HG02885 (cell line): ENCODE measurements at regions not wholly inside any gene's neighbourhood (a gene's known extent, or its start where the extent isn't known, plus 50 kb on each side); places are given as distances from the start of the nearest gene placed in this dataset.

Experiments
- ATAC-seq: cut with Tn5 transposase; IDR thresholded peaks from one replicate; pipeline ENCODE4 v1.9.1; 2021; ENCODE audit warnings: mild to moderate bottlenecking; ENCODE audit not compliant: unreplicated experiment, poor library complexity

DNA sequence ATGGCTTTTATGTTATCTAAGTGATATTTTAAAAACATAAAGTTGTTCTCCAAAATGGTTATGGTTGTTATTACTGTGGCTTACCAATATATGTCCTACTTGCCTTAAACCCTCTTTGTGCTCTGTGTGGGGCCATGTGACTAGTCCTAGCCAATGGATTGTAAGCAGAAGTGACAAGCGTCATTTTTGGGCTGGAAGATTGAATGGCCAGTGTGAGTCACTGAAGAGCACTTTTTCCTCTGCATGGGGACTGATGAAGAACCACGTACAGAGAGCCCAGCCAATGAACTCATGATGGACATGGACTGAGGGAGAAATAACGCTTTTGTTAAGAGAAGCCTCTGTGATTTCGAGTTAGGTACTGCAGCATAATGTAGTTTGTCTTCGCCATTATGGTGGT, 332.7 kb downstream of the EDEM1 start:
- no peak for ATAC-seq

DNA sequence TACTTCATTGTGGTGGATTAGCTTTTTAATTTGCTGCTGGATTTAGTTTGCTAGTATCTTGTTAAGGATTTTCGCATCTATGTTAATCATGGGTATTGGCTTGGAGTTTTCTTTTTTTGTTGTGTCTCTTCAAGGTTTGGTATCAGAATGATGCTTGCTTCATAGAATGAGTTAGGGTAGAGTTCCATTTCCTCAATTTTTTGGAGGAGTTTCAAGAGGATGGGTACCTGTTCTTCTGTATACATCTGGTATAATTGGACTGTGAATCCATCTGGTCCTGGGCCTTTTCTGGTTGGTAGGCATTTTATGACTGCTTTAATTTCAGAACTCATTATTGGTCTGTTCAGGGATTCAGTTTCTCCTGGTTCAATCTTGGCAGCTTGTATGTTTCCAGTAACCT, 335.6 kb downstream of the EDEM1 start:
- no peak for ATAC-seq

DNA sequence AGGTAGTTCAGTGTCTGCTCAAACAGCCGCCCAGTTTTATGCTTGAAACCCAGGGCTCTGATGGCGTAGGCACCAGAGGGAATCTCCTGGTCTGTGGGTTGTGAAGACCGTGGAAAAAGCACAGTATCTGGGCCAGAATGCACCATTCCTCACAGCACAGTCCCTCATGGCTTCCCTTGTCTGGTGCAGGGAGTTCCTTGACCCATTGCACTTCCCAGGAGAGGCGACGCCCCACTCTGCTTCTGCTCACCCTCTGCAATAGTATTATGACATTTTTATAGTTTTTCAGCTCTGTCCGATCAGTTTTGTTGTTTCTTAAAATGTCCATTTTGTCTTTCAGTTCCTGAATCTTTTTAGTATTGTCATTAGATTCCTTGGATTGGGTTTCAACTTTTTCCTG, 343.5 kb downstream of the EDEM1 start:
- no peak for ATAC-seq

DNA sequence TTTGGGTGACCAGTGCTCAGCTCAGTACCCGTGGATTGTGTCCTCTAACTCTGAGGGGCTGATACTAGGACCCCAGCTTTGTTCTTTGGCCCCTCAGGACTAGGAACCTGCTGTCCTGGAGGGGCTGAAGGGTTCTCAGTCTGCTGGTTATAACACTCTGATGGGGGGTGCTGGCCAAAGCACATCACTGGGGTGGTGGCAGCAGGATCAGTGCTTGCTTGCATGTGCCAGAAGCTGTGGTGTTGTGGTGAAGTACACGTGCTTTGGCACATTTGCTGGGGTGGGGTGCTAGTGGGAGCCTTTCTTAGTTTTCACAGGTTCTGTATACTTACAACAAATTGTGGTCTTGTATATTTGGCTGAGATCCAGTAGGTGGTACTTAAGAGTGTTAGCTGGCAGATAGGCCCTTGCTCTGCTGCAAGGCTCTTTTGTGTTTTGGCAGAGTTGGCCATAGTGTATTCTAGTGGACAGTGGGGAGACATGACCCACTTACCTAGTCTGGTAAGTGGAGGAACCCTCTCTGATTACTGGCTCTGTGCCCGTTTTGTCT, 344.3 kb downstream of the EDEM1 start:
- ATAC-seq = no peak

DNA sequence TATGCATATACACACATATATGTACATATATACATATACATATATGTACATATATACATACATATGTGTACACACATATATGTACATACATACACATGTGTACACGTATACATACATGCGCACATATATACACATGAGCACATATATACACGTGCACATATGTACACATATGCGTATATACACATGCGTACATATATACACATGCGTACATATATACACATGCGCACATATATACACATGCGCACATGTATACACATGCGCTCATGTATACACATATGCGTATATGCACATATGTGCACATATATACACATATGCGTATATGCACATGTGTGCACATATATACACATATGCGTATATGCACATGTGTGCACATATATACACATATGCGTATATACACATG, 353.0 kb downstream of the EDEM1 start:
- ATAC-seq = no peak

DNA sequence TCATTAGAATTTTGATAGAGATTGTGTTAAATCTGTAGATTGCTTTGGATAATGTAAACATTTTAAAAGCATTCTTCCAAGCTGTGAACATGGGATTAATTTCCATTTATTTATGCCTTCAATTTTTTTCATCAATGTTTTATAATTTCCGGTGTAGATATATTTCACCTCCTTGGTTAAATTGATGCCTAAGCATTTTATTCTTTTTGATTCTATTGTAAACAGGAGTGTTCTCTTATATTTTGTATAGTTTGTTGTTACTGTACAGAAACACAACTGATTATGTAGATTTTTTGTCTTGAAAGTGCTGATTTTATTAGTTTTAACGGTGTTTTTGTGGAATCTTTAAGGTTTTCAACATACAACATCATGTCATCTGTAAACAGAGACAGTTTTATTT, 355.0 kb downstream of the EDEM1 start:
- ATAC-seq = no peak

DNA sequence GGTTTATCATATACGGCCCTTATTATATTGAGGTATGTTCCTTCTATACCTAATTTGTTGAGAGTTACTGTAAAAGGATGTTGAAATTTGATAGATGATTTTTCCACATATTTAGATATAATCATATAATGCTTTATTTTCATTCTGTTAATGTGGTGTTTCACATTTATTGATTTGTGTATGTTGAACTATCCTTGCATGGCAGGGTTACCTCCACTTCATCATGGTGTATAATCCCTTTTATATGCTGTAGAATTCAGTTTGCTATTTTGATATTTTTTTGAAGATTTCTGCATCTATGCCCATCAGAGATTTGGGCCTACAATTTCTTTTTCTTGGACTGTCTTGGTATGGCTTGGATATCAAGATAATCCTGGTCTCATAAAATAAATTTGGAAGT, 355.5 kb downstream of the EDEM1 start:
- no peak for ATAC-seq

DNA sequence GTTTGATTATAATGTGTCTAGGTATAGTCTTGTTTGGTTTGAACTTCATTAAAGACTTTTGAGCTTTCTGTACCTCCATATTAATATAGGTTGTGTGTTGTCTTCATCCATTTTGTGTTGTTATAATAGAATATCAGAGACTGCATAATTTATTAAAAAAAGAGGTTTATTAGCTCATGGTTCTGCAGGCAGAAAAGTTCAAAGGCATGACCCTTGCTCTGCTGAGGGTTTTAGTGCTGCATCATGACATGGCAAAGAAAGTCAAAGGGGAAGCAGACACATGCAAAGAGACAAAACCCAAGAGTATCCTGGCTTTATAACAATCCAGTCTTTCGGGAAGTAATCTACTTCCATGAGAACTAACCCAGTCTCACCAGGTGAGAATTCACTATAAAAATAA, 358.2 kb downstream of the EDEM1 start:
- ATAC-seq = no peak

DNA sequence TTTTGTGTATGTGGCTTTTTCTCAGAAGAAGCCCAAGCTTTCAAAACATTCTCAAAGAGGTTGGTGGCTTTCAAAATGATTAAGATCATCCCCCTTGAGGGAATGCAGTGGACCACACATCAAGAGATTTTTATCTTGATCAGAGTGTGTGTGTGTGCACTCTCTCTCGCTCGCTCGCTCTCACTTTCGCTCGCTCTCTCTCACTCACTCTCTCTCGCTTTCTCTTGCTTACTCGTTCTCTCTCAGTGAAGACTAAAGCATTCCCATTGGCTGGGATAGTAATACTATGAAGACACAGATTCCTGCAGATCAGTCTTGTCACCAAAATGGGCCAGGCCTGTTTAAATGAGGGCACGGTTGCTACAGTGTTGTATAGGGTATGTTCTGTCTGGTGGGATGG, 365.7 kb downstream of the EDEM1 start:
- ATAC-seq = no peak

DNA sequence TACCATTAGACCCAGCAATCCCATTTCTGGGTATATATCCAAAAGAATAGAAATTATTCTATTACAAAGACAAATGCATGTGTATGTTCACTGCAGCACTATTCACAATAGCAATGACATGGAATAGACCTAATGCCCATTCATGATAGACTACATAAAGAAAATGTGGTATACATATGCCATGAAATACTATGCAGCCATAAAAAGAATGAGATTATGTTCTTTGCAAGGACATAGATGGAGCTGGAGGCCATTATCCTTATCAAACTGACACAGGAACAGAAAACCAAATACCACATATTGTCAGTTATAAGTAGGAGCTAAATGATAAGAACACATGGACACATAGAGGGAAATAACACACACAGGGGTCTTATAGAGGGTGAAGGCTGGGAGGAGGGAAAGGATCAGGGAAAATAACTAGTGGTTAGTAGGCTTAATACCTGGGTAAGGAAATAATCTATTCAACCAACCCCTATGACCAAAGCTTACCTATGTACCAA, 366.8 kb downstream of the EDEM1 start:
- no peak for ATAC-seq

DNA sequence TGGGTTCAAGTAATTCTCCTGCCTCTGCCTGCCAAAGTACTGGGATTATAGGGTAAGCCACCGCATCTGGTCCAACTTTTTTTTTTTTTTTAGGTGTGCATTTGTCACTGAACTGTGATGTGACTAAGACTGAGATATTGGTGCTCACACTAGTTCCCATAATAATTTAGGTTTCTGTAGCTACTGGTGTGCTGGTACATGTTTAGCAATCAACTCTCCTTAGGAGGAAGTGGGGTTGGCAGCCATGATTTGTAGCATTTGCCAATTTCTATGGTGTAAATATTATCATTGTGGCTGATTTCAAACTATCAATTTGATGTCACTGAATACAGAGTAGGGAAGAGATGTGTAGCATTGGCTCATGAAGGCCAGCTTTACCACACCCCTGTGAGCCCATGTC, 372.7 kb downstream of the EDEM1 start:
- ATAC-seq = no peak

DNA sequence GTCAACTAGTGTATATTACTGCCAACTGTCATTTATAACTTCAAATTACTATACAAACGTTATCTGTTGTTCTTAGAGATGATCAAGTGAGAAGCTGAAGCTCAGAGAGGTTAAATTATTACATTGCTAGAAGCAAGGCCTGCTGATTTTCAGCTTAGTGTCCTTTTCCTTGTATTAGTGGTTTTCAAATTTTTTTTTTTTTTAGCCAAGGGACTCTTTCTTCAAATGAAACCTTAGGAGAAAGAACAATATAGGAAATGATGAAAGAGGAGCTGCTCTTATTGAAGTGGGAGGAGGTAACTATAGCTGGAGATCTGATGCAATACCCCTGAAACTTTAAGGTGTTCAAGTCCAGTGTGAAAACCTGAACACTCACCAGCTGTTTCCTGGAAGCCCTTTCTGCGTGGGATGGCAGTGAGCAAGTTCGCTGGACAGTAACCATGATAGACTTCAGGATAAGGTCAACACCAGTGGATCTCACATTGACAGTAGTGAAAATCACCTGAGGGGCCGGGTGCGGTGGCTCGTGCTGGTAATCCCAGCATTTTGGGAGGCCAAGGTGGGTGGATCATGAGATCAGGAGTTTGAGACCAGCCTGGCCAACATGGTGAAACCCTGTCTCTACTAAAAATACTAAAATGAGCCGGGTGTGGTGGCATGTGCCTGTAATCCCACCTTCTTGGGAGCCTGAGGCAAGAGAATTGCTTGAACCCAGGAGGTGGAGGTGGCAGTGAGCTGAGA, 376.2 kb downstream of the EDEM1 start:
- ATAC-seq = no peak

DNA sequence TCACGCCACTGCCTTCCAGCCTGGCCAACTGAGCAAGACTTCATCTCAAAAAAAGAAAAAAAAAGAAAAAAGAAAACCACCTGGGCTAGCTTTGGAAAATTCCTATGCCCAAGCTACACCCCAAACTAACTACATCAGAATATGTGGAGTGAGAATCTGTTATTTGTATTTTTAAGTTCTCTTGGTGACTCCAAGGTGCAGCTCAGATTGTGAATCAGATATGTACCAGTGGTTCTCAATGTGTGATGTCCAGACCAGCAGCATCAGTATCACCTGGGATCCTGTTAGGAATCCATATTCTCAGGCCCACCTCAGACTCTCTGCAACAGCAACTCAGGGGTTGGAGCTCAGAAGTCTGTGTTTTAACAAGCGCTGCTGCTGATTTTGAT, 376.8 kb downstream of the EDEM1 start:
- ATAC-seq = no peak

DNA sequence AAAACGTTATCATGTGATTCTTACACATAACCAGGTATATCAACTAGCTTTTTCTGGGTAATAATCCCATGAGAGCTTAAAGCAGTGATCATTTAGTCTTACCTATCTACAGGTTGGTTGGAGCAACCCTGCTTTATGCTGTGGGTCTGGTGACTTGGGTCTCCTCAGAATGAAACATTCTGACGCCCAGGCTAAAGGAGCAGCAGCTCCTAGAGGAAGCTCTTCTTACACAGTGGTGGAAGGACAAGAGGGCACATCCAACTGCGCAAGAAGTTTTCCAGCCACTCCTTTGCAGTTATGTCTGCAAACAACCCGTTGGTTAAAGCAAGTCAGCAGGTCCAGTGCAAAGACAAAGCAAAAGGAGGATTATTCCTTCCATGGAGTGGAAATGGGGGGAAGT, 377.5 kb downstream of the EDEM1 start:
- no peak for ATAC-seq

DNA sequence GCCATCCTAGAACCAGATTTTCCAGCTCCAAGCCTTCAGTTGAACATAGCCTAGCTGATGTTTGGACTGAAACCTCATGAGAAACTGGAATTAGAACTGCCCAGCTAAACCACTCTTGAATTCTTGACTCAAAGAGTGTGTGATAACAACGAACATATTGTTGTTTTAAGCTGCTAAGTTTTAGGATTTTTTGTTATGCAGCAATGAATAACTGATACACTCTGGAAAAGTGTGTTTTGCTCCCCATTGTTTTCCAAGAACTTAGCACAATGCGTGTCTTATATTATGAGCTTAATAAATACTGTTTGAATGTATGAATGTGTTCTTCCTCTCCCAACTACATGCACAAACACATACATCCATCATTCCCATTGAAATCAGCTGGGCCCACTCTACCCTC, 379.6 kb downstream of the EDEM1 start:
- no peak for ATAC-seq

DNA sequence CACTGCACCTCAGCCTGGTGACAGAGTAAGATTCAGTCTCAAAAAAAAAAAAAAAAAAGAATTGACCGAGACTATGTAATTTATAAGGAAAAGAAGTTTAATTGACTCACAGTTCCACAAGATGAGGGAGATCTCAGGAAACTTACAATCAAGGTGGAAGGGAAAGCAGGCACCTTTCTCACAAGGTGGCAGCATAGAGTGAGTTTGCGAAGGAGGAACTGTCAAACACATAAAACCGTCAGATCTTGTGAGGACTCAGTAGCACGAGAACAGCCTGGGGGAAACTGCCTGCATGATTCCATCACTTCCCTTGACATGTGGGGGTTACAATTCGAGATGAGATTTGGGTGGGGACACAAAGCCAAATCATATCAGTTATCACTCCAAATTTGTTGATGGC, 380.9 kb downstream of the EDEM1 start:
- ATAC-seq = peak; percentile 35

DNA sequence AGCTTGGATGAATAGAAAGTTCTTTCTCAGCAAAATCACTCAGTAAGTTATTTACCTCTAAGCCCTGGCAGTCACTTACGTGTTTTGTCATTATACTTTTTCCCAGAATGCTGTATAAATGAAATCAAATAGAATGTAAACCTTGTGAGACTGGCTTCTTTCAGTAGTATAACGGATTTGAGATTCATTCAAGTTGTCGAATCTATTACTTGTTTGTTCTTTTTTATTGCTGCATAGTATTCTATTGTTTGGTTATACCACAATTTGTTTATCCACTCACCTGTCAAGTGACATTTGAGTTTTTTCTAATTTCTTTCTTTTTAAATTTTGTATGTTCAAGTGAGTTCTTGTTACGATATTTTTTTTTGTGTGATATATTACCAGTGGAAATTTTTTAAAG, 381.6 kb downstream of the EDEM1 start:
- no peak for ATAC-seq

DNA sequence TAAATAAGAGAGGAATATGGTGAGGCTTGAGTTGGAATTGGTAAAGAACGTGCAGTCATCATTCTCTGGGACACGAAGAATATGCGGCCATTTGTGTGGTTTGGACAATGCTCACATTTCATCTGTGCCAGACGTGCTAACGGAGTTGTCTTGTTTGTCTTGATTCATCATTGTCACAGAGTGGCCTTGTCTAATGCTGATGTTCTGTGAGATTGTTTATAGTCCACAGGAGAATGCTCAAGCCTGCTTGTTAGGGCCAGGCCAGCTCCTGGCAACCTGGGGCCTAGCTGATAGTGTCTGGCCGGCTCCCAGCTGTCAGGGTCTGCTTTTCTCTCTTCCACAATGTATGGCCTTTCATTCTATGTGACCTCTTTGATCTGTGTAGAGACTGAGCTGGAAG, 384.7 kb downstream of the EDEM1 start:
- ATAC-seq = no peak

DNA sequence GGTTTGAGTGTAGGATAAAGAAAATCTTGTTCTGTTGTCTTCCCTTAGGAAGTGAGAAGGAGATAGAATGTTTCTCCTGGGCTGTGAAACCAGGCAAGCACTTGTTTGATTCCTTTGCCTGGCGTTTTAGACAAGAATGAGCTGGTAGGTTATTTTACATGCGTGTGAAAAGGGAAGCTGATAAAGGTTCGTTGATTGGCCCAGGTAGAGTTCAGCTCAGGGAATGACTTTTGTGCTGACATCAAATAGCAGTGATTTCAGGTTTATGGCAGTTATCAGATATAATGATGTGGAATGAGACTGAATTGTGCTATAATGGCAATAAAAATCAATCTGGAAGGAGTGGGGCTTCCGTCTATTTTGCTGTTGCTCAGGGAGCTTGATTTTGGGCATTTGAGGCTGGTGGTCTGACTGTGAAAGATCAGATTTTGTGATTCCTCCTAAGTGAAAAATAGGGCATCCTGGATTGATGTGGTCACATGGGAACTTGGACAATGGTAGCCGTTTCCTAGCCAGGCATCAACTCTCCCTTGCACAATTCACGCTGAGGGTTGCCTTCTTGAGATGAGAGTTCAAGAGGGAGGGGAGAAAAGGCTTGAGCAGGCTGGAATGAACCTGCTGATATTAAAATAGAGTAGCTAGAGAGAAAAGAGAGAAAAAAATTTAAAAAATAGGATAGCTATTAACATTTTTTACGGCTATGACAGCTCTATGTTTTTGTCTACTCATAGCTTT, 388.9 kb downstream of the EDEM1 start:
- ATAC-seq = no peak

DNA sequence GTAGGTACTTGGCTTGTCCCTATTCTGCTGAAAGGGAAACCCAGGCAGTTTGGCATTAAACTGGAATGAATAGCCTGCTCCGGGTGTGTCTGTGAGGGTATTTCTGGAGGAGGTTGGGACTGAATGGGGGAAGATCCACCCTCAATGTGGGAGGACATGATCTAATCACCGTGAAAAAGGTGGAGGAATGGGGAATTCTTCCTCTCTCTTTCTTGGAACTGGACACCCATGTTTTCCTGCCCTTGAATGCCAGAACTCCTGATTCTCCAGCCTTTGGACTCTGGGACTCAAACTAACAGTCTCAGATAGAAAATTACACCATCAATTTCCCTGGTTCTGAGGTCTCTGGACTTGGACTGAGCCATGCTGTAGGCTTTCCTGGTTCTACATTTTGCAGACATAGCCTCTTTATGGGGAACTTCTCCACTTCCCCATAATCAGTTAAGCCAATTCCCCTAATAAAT, 391.7 kb downstream of the EDEM1 start:
- no peak for ATAC-seq

DNA sequence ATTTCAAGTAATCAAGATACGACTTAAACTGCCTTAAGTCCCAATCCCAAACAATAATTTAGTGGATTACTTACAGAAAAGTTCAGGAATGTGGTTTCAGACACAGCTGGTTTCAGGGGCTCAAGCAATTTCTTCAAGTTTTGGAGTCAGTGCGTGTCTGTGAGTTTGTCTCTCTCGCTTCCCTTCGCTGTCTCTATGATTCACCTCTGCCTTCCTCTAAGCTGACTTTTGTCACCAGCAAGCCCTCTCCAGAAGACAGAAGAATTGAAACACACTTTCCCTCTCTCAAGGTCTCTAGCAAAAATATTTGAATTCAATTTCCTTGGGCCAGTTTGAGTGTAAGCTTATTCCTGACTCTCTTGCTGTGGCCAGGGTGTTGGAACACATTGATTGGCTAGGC, 392.4 kb downstream of the EDEM1 start:
- ATAC-seq = no peak

DNA sequence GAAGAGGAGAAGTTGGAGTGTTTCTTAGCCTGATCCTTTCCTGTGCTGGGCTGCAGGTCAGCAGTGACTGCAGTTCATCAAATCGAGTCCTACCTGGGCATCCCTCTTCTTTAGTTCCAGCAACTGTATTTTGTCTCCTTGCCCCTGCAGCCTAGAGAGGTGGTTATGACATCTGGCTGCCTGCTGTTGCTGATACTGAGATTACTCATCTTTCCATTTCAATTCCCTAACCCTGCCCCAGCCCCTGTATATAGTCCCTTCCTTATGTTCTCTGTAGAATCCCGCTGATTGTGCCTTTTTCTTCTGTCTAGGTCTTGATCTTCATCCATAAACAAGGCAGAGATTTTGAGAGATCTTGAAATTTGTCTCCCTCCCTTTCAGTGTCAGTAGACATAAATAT, 393.3 kb downstream of the EDEM1 start:
- no peak for ATAC-seq
